Activated CD8-positive, alpha-beta T cell treated with anti-CD3 and anti-CD28 coated beads for 36 hours (primary cell): ENCODE measurements at regions not wholly inside any gene's neighbourhood (a gene's known extent, or its start where the extent isn't known, plus 50 kb on each side); places are given as distances from the start of the nearest gene placed in this dataset.

Experiments
- ATAC-seq: fragments of 200-7000 bp; cut with Tn5 transposase; one replicate; pipeline ENCODE4 v1.10.0; 2021; ENCODE audit warnings: mild to moderate bottlenecking, moderate library complexity
- CTCF ChIA-PET: fragments of 350-600 bp; sonication (Branson Sonifier 250); formaldehyde crosslinking; loops from one replicate; lab custom pipeline; 2021; ENCODE audit warnings: antibody characterized with exemption; lab: Charles Lee
- POLR2A ChIA-PET: fragments of 350-600 bp; sonication (Branson Sonifier 250); formaldehyde crosslinking; loops from one replicate; lab custom pipeline; 2021; ENCODE audit warnings: antibody characterized with exemption; lab: Charles Lee
- DNase-seq: peaks from one replicate; pipeline ENCODE4 v3.0.0-alpha.2; 2020
- H3K27ac Mint-ChIP-seq: one replicate; pipeline ENCODE4 v1.8.0; 2021; ENCODE audit warnings: mild to moderate bottlenecking, mixed read lengths
- H3K27me3 Mint-ChIP-seq: one replicate; pipeline ENCODE4 v1.8.0; 2021; ENCODE audit warnings: mixed read lengths
- H3K36me3 Mint-ChIP-seq: one replicate; pipeline ENCODE4 v1.8.0; 2021; ENCODE audit warnings: low read depth, mixed read lengths
- H3K4me1 Mint-ChIP-seq: one replicate; pipeline ENCODE4 v1.8.0; 2021; ENCODE audit warnings: low read depth, mixed read lengths
- H3K4me3 Mint-ChIP-seq: one replicate; pipeline ENCODE4 v1.8.0; 2021; ENCODE audit warnings: mild to moderate bottlenecking, moderate library complexity, mixed read lengths
- H3K9me3 Mint-ChIP-seq: one replicate; pipeline ENCODE4 v1.8.0; 2021; ENCODE audit warnings: mixed read lengths
- CTCF ChIP-seq: fragments of 200-600 bp; IDR thresholded peaks from one replicate; pipeline ENCODE4 v1.8.0; 2022; ENCODE audit warnings: antibody characterized with exemption, mild to moderate bottlenecking
- intact Hi-C: fragments of 100-400 bp; cut with micrococcal nuclease; formaldehyde crosslinking; loops from one replicate; pipeline ENCODE4 v1.10.0; 2022

- intact Hi-C loops: loop anchor here (5.0 to 10.0 kb wide), 3 partner anchors 244 to 914 kb away; no protein-coding TSS in a partner anchor
- no peaks in the 10 kb centered on the region for H3K9me3 Mint-ChIP-seq
- ChIA-PET CTCF (interaction anchor here (1.0 to 2.9 kb wide), 6 partner anchors 9 to 916 kb away, joined by 3 to 14 read pairs (median 4); no protein-coding TSS in a partner anchor), POLR2A (interaction anchor here (0.8 to 0.9 kb wide), 2 partner anchors 13 to 34 kb away, joined by 3 read pairs; no protein-coding TSS in a partner anchor)
- H3K36me3 Mint-ChIP-seq: no peaks in the 10 kb centered on the region
- no peaks in the 10 kb centered on the region for H3K4me1 Mint-ChIP-seq
- H3K27ac Mint-ChIP-seq: no peak overlapping the region
- no peaks in the 10 kb centered on the region for H3K27me3 Mint-ChIP-seq
- DNase-seq (no peak), ATAC-seq (no peak)
- TF ChIP-seq CTCF: no peak
- no peak overlapping the region for H3K4me3 Mint-ChIP-seq
Observed at GRCh38 chr3:137948400-137949072, 61.4 kb upstream of the CLDN18 start.

DNA sequence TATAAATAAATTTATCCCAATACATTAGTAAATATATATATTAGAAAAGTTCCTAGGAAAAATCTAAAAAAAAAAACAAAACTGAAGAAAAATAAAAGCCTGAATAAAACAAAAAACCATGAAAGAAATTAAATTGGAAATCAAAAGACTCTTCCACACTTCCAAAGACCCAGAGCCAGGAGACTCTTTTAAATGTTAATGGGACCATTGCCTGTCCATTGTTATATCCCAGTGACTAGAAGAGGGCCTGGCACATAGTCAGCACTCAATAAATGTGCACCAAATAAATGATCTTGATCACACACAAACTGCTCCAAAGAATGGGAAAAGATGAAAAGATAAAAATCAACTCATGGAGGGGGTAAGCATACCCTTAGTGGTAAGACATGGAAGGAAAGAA lies 51.3 kb upstream of the CLDN18 start:
- no peak overlapping the region for H3K4me3 Mint-ChIP-seq
- no peak for DNase-seq
- no peaks in the 10 kb centered on the region for H3K36me3 Mint-ChIP-seq
- ChIA-PET CTCF (interaction anchor here (1.5 to 1.8 kb wide), 2 partner anchors 12 to 13 kb away, joined by 3 to 13 read pairs; no protein-coding TSS in a partner anchor), POLR2A (no interaction called here)
- no peaks in the 10 kb centered on the region for H3K4me1 Mint-ChIP-seq
- TF ChIP-seq CTCF: no peak
- intact Hi-C loops: no loop called here
- no peak overlapping the region for H3K27ac Mint-ChIP-seq
- ATAC-seq: no peak
- H3K9me3 Mint-ChIP-seq: peaks cover 5% of the 10 kb centered on the region
- H3K27me3 Mint-ChIP-seq: peaks cover 8% of the 10 kb centered on the region
